TTC549 (cell line): ENCODE measurements at regions not wholly inside any gene's neighbourhood (a gene's known extent, or its start where the extent isn't known, plus 50 kb on each side); places are given as distances from the start of the nearest gene placed in this dataset.

ENCODE experiments used
- FAIRE-seq: peaks from 2 replicates; lab custom pipeline; 2012; peaks lifted over from hg19 to GRCh38; lab: Jason Lieb, UNC

DNA sequence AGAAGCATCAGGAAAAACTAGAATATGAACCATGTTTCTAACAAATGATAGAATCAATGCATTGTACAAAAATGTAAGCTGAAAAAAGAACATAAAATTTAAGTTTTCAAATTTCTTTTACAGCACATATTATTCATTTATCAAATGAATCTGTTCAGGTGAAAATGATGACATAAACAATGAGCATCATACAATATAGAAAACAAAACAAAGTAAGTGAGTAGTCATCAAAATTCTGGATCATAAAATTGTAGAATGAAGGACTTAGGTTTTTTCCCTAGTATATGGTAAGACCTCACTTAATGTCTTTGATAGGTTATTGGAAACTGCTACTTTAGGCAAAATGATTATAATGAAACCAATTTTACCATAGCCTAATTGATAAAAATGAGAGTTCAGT is 427.0 kb upstream of the KCNH7 start:
- no peak for FAIRE-seq

DNA sequence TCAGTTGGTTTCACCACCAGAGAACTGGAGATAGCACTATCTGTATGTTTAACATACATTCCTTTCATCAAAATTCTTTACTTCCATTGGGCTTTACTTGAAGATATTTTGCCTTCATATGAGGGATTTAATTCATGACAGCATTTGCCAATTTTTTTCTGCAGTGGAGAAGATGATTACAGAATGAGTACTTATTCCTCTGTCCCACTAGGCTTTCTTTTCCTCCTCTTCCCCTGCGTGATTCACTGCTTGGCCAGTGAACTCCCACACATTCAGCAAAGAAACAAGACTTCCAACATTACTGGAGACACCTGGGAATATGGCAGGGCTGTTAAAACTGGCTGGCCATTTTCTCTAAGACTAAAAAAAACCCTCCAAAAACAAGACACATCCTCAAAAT is 425.8 kb upstream of the KCNH7 start:
- FAIRE-seq: no peak

GRCh38 chr2:163259489-163259888 is 420.9 kb upstream of the KCNH7 start:
- no peak for FAIRE-seq

DNA sequence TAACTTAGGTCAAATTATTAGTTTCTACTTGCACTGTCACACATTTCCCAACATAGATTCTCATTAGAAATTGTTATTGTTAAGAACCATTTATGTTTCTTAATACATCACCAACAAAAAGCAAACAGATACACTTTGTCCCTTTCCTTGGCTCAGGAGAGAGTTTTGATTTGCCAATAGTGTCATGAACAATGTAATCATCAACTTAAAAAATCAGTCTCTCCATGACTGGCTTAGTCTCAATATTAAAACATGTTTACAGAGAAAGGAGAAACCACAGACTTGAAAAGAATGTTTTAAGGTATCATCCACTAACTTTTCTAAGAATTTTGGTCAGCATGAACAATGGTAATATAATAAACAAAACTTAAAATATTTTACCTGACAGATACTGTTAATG is 416.5 kb upstream of the KCNH7 start:
- FAIRE-seq: no peak

GRCh38 chr2:163253621-163254285 is 415.2 kb upstream of the KCNH7 start:
- no peak for FAIRE-seq

DNA sequence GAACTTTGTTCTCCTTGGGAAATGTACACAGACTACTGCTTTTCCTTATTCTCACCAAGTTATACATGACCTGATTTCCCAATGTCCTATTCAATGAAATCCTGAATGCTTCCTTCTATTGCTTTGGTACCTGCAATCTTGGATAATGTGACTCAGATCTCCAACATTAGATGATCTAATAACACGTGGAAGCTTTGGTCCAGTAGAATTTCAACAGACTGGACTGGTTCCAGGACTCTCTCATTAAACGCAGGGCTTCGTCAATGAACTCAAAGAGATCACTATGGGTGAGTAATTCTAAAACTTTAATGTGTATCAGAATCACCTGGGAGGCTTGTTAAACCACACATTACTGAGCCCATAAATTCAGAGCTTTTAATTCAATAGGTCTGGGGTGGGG is 413.6 kb upstream of the KCNH7 start:
- FAIRE-seq: no peak

DNA sequence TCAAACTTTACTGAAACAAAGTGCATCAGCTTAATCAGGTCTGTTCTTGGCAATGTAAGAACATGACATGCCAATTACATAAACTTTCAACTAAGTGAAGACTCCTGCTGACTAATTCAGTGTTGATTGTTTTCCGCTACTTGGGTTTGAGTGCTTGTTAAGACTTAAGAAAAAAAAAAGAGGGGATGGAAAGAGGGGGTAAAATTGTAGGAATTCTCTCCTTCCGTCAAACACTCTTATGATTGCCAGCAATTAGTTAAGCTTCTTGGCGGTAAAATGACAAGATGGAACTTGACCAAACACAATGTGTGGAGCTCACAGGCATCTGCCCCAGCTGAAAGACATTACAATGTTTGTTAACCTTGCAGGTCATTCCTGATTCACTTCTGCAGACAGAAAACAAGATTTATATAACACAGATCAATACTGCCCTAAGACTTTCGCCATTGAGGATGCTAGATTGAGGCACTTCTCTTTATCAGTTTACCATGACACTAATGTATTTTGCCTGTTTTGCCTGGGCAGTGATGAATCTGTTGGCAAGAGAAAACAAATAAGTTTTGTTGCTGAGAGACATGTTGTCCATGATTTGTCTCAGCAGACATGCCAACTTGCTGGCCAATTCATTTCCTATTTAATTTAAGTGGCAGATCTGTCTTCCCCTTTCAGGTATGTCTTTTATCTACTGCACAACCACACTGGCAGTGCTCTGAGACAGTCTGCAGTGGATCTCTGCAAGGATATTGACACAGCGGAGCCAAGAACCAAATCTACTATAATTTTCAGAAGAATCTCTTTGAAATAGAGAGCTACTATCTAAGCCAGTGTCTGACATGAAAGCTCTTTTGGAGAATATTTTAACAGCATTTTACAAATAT is 410.0 kb upstream of the KCNH7 start:
- FAIRE-seq: no peak

- no peak for FAIRE-seq
Measured at GRCh38 chr2:163247847-163248220, 409.3 kb upstream of the KCNH7 start.

GRCh38 chr2:163247156-163247846 is 408.7 kb upstream of the KCNH7 start:
- no peak for FAIRE-seq

GRCh38 chr2:163246135-163246534 is 407.6 kb upstream of the KCNH7 start:
- no peak for FAIRE-seq

DNA sequence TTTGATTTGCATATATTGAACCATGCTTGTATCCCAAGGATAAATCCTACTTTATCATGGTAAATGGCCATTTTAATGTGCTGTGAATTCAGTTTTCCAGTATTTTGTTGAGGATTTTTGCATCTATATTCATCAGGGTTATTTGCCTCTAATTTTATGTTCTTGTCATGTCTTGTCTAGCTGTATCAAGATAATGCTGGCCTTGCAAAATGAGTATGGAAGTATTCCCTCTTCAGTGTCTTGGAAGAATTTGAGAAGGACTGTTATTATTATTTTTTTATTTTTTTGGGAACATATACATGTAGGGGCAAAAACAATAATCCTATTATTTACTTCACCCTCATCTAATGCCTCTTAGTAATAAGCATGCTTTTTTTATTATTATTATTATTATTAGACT is 398.0 kb upstream of the KCNH7 start:
- no peak for FAIRE-seq

DNA sequence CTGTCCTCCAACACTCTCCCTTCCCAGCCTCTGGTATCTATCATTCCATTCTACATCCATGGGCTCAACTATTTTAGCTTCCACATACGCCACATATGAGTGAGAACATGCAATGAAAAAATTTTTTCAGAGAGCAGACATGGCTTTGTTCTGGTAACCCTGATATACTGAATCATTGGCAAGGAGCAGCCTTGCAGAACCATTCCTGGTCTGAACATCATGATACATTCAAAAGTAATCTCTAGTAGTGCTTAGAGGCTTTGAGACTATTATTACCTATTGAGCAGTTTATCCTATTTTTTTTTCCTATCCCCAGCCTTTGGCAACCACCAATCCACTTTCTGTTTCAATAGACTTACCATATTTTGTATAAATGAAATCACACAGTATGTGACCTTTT is 393.1 kb upstream of the KCNH7 start:
- FAIRE-seq: no peak

DNA sequence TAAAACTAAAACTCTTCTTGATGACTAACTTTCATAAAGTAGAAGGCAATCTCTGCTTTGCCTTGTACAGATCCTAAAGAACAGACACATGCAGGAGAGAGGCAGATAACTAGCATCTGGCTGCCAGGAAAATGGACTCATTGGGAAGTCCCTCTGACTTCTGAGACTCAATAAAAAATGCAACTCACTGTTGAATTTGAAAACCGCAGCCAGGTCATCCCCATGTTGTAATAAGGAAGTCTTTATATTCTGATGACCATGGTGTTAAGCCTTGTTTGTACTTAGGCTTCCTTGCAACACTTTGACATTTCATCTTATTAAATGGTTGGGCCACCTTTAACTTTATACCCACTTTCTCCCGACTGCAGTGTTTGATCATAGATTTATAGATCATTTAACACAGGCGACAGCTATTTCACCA is 375.1 kb upstream of the KCNH7 start:
- no peak for FAIRE-seq

- FAIRE-seq: no peak
Measured at GRCh38 chr2:163210430-163210918, 371.9 kb upstream of the KCNH7 start.

DNA sequence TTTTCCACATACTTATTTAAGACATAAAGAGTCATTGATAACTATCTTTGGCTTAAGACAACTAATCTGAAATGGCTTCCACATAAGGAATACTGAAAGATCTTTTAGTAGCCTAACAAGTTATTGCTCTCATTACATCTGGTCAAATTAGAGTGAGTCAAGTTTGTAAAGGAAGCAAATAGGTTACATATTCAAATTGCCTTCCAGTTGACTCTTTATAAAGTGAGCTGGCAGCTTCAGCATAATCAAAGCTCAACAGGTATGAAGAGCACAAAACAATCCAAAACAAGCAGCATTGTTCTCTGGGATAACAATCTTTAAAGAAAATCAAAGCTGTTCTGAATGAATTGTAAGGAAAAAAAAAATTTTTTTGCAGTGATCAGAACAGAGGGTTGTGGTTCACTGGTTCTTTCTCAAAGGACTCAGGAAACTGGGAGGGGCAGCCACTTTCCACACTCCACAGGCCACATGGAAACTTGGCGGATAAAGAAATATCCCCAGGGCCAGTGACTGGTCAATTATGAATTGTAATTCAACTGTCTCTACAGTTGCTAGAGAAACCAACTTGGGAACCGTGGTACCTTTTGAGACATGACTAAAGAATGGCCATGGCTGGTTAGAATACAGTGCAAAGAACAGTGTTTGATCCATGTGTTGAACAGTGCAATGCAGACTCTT is 369.3 kb upstream of the KCNH7 start:
- no peak for FAIRE-seq

DNA sequence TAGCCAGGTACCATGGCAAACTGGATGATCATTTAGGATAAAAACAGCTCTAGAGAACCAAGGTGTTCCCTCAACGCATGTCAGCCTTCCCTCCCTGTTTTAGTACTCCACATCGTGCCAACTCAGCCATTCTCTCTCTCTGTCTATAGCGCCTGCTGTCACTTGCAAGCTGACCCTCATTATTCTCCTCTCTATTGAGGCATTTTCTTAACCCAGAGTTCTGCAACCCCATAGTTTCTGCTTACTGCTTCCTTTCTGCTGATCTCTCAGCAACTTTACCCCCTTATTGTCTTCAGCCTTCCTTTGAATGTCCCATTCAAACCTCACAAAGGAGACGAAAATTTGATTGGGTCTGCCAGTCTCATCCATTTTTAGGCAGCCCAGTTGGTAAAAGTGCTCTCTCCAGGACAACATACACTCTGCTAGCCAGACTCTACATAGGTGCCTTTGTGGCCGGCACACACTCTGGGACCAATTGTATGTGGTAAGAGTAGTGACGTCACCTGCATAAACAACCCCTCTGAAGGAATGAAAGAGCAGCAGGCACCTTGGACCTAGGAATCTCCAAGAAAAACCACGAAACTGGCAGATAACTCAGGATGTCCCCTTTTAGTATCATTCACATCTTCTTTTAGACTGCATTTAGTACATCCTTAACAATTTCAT is 367.2 kb upstream of the KCNH7 start:
- FAIRE-seq: no peak

DNA sequence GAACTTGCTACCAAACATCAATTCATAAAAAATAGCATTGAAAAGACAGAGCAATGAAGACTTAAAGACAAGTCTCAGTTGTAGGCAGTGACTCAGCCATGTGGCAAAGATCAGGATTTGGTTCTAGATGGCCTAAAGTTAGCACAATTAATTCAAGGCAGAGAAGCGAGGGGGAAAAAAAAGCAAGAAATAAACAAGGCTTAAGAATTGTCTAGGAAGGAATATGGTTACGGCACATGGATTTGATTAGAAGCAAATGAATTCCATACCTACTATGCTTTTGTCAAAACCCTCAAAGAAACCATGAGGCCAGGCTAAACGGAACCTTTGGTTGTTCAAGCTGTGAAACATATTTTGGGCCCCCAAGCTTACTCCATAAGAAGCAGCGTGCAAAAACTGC is 362.2 kb upstream of the KCNH7 start:
- FAIRE-seq: no peak

DNA sequence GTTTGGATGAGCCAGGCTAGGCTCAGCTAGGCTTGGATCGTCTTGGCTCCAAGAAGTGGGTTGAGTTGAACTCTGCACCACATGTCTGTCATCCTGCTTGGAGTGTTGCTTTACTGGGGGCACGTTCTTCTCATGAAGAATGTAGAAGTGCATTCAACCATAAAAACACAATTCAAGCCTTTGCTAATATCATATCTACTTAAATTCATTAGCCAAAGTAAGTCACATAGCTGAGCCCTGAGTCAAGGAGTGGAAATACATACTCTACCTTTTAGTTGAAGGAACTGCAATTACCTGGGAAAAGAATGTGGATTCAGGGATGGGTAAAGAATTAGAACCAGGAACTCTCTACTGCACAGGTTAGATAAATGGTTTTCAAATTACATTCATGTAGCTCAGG is 360.4 kb upstream of the KCNH7 start:
- FAIRE-seq: no peak

DNA sequence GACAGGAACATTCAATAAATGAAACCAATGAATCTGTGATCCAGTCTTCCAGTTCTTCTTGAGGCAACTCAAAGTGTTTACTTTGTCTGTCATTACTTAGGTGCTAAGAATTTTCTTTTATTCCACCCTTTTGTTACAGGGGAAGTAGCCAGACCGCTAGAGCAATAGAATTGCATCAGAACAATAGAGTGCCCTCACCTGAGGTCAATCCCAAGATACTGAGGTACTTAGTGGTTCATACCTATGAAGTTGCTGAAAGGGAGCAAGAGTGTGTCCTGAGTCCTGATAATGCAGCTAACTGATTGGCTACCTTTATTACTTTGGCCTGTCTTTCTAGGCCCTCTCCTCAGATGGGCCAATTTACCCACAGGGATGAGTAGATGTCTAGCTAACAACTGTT is 359.4 kb upstream of the KCNH7 start:
- no peak for FAIRE-seq

- FAIRE-seq: peak; percentile 96
Measured at GRCh38 chr2:163191372-163191771, 352.8 kb upstream of the KCNH7 start.

DNA sequence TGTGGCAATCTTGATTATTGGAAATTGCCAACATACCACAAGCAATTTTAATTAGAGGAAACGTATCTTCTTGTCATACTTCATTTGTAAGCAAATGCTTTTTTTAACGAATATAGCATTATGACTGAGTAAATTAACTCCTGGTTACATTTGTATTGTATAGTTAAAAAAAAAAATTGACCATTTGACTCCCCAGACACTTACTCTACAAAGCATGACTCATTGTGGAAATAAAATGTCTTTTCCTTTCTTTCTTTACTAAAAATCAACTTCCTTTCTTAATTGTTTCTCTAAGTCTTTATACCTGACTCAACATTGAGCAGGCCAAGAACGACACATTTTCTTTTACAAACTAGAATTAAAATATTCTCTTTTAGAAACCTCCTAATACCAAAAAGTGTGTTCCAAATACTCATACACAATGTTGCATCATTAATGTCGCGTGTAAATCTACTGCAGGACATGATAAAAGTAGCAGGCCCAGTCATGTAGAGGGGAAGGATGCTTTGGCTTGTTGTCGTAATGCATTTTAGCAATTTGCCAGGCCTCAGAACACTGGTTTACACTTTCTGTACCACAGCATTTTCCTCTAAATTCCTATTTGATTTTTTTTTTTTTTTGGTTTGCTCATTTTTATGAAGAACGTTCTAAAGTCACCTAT is 349.6 kb upstream of the KCNH7 start:
- FAIRE-seq: no peak
